ENCODE measurements at regions not wholly inside any gene's neighbourhood (a gene's known extent, or its start where the extent isn't known, plus 50 kb on each side); places are given as distances from the start of the nearest gene placed in this dataset.

DNA sequence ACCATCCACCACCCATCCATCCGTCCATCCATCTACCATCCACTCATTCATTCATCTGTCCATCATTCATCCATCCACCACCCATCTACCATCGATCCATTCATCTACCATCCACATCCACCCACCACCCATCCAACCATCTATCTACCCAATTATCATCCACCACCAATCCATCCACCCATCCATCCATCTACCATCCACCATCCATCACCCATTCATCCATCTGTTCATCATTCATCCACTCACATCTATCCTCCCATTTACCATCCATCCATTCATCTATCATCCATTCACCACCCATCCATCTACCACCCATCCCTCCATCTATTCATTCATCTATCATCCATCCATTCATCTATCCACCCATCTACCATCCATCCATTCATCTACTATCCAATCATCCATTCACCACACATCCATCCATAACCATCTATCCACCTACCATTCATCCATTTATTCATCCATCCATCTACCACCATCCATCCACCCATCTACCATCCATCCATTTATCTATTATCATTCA, 188.8 kb downstream of the JCAD start:
- TF ChIP-seq CTCF (IDR thresholded peaks at IDR 0.05) (no peak), POLR2A (IDR thresholded peaks at IDR 0.05) (no peak)

Measured in lower leg skin (tissue), 3 donors.